GM19025 (cell line): ENCODE measurements at regions not wholly inside any gene's neighbourhood (a gene's known extent, or its start where the extent isn't known, plus 50 kb on each side); places are given as distances from the start of the nearest gene placed in this dataset.
"Not testable (repeated sequence)": the region's sequence is repeated elsewhere in the genome, so short reads cannot be mapped to it uniquely, and the experiment has no call there.

Experiments
- ATAC-seq: cut with Tn5 transposase; IDR thresholded peaks from one replicate; pipeline ENCODE4 v1.9.1; 2021; ENCODE audit warnings: mild to moderate bottlenecking, low read depth, moderate library complexity; ENCODE audit not compliant: unreplicated experiment

- ATAC-seq, result no peak
Observed at GRCh38 chr21:25490742-25491141, 116.5 kb downstream of the MRPL39 start.

DNA sequence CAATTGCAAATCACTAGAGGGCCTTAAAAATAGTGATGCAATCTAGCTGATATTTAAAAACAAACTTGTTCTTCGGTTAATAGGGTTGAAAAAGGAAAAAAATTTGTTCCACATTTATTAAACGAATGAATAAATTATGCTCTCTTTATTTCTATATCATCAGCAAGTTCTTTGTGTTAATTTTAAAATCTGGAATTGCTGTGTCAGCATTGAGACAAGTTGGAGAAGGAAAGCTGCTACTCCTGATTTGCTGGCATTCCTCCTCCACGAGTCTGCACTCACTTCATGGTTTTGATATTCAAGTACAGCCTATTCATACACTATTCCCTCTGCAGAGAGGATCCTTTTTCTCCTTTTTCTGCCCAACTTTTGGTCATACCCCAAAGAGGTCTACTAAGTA, 117.6 kb downstream of the MRPL39 start:
- ATAC-seq, result no peak

DNA sequence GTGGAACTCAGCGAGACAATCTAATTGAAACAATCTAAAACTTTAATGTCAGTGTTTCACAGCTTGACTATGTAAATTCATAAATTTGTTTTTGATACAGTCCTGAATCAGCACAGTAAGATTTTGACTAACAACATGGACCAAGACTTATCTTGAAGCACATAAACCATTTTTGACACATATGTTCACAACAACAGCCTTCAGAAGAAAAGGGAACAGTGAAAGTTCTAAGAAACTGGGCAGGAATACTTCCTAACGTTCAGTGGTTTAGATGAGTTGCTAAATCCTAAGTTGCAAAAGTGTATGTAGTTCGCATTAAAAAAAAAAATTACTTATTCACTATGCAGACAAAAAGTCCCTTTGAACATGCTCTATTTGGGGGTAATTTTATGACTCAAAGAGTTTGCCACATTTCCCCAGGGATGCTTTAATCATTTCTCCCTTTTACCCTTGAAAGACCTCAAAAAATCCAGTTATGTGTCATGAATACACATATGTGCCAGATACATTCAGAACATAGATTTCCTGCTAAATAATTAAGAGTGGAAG, 120.2 kb downstream of the MRPL39 start:
- ATAC-seq, result peak; percentile 68

DNA sequence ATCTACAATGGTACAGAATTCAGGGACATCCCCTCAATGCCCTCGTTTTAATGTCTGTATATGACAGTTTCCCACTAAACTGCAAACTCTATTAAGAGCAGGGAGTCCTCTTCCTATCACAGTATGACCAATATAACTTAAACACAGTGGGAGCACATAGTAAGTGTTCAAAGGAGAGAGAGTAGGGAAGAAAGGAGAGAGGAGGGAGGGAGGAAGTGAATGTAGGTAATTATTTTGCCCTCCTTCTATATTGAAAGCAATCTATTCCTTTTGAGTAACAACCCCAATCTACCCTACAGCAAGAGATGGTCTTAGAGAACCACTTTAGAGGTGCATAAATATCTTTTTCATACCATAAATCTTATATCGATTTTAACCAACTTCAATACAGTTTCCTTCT, 121.4 kb downstream of the MRPL39 start:
- ATAC-seq, result no peak

GRCh38 chr21:25467896-25468295, 139.4 kb downstream of the MRPL39 start:
- no peak for ATAC-seq

DNA sequence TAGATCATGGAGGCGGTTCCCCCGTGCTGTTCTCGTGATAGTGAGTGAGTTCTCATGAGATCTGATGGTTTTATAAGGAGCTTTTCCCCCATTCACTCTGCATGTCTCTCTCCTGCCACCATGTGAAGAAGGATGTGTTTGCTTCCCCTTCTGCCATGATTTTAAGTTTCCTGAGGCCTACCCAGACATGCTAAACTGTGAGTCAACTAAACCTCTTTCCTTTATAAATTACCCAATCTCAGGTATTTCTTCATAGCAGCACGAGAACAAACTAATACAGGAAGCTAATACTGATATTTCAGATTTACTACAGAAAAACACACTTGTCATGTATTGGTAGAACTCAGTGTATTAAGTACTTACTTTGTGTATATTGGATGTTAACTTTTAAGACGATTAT, 140.2 kb downstream of the MRPL39 start:
- not testable (repeated sequence) for ATAC-seq

- no peak for ATAC-seq
Observed at GRCh38 chr21:25466470-25466869, 140.8 kb downstream of the MRPL39 start.

DNA sequence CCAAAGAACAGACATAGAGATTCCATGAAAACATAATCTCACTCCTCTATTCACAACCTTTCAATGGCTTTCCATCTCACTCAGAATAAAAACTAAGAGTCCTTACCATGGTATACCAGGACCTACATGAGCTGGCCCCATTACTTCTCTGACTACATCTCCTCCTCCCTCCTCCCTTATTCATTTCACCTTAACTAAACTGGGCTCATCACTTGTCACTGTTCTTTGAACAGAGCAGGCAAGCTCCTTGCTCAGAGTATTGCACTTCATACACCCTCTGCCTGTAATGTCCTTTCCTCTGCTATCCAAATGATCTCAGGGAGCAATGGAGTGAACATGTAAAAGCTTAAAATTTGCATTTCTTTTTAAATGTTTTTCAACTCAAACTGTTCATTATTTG, 142.0 kb downstream of the MRPL39 start:
- no peak for ATAC-seq

GRCh38 chr21:25464275-25464674, 143.0 kb downstream of the MRPL39 start:
- peak; percentile 61 for ATAC-seq

GRCh38 chr21:25462517-25462971, 144.7 kb downstream of the MRPL39 start:
- ATAC-seq, result peak; percentile 57

- no peak for ATAC-seq
Observed at GRCh38 chr21:25461725-25462124, 145.6 kb downstream of the MRPL39 start.

- no peak for ATAC-seq
Observed at GRCh38 chr21:25459993-25460392, 147.3 kb downstream of the MRPL39 start.

DNA sequence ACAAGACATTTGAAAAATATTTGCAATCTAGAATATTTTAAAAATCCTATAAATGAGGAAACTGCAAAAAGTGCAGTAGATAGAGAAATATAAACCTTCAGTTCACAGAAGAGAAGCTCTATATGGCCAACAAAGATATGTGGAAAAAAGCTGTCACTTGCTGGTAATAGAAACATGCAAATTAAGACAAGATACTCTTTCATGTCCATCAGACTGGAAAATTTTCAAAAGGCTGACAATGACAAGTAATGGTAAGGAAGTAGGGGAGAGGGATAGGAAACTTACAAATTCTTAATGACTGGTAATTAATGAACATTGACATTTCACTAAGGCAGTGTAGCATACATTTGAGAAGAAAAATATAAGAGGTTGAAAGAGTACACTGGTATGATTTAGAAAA, 147.9 kb downstream of the MRPL39 start:
- ATAC-seq, result no peak

DNA sequence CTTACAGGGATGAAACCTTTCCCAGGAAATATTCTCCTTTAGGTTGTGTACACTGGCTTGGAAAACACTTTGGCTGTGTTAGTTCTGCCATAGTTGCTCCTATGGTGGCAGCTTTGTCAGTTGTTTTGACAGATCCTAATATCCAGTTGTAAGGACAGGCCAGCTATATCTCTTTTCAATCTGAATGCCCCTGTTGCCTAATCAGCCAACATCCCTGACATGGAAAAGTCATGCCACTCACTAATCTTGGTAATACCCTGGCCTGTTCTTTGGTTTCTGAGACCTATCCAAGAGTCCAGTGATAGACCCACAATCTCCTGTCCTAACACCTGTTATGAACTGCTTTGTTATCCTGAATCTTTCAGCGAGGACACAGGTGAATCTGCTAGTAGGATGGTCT, 148.8 kb downstream of the MRPL39 start:
- ATAC-seq, result no peak

GRCh38 chr21:25457946-25458345, 149.3 kb downstream of the MRPL39 start:
- no peak for ATAC-seq

GRCh38 chr21:25457411-25457810, 149.9 kb downstream of the MRPL39 start:
- peak; percentile 38 for ATAC-seq

DNA sequence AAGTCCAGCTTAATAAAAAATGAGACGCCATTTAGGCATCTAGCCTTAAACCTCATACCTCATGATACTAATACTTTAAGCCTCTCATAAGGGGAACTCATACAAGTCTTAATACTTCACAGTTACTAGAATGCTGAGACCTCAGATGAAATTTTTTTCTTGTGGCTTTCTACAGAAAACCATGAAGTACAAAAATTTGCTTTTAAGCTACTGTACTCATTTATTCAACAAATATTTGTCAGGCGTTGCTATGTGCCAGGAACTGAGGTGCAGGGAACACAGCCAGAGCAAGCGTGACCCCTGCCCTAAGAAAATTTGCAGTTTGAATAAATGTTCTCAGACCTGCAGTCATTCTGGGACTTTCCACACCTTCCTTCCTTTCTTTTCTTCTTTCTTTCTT, 150.6 kb downstream of the MRPL39 start:
- ATAC-seq, result peak; percentile 54

DNA sequence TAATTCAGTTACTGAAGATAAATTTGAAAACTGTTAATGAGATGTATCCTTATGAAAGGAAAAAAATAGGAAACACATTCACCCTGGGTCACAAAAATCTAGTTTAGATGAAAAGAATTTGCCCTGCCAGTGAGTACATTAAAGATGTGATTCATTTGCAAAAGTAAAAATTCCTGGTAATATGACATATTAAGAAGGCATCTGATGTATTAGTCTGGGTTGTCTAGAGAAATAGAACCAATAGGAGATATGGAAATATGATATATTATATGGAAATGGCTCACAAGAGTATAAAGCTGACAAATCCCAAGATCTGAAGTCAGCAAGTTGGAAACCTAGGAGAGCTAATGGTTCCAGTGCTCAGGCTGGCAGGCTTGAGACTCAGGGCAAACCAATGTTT, 153.8 kb downstream of the MRPL39 start:
- no peak for ATAC-seq

- no peak for ATAC-seq
Observed at GRCh38 chr21:25449950-25450349, 157.3 kb downstream of the MRPL39 start.

DNA sequence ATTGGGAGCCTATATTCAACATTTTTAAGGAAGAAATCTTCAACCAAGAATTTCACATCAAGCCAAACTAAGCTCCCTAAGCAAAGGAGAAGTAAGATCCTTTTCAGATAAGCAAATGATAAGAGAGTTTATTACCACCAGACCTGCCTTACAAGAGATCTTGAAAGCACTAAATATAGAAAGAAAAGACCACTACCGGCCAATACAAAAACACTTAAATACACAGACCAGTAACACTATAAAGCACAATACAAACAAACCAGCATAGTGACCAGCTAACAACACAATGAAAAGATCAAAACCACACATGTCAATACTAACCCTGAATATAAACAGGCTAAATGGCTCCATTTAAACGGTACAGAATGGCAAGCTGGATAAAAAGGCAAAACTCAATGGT, 165.4 kb downstream of the MRPL39 start:
- ATAC-seq, result no peak

DNA sequence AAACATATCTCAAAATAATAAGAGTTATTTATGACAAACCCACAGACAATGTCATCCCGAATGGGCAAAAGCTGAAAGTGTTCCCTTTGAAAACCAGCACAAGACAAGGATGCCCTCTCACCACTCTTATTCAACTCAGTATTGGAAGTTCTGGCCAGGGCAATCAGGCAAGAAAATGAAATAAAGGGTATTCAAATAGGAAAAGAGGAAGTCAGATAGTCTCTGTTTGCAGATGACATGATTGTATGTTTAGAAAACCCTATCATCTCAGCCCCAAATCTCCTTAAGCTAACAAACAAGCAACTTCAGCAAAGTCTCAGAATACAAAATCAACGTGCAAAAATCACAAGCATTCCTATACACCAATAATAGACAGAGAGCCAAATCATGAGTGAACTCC, 169.8 kb downstream of the MRPL39 start:
- not testable (repeated sequence) for ATAC-seq

DNA sequence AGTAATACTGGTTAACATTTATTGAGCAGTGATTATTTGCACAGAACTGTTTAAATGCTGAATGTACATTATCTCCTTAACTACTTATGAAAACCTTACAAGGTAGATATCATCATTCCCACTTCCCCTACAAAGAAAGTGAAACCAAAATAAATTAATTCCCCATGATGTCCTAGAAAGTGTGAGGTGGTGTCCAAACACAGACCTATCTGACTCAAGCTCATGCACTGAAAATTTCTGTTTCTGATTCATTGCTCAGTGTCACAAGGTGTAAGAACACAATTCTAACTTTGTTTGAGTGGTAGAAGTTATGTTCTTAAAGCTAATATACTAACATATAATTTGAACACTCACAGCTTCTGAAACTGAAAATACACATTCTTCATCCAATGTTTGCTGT, 178.7 kb downstream of the MRPL39 start:
- ATAC-seq, result peak; percentile 47

DNA sequence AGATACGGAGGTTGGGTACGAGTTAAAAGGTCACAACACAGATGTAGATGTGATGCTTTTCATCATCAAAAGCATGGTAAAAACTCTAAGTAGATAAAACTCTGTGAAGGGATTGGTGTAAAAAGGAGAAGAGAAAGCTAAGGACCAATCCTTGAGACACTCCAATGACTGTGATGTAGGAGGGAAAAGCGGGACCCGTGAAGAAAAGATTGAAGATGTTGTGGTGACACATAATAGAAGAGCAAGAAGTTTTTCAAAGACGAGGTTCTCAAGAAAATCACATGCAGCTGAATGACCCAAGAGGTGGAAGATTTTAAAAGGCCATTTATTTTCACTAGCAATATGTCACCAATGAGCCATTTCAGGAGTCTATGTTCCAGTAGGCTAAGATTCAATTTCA, 179.5 kb downstream of the MRPL39 start:
- no peak for ATAC-seq
